ENCODE measurements at regions not wholly inside any gene's neighbourhood (a gene's known extent, or its start where the extent isn't known, plus 50 kb on each side); places are given as distances from the start of the nearest gene placed in this dataset.

GRCh38 chr2:111715987-111716904, 167.7 kb downstream of the ANAPC1 start:
- no peak for DNase-seq (ENCODE audit: low spot score)

GRCh38 chr2:111716905-111717775, 166.9 kb downstream of the ANAPC1 start:
- no peak for DNase-seq (ENCODE audit: low spot score)
